ENCODE measurements at regions not wholly inside any gene's neighbourhood (a gene's known extent, or its start where the extent isn't known, plus 50 kb on each side); places are given as distances from the start of the nearest gene placed in this dataset.
"Not testable (repeated sequence)": the region's sequence is repeated elsewhere in the genome, so short reads cannot be mapped to it uniquely, and the experiment has no call there.

DNA sequence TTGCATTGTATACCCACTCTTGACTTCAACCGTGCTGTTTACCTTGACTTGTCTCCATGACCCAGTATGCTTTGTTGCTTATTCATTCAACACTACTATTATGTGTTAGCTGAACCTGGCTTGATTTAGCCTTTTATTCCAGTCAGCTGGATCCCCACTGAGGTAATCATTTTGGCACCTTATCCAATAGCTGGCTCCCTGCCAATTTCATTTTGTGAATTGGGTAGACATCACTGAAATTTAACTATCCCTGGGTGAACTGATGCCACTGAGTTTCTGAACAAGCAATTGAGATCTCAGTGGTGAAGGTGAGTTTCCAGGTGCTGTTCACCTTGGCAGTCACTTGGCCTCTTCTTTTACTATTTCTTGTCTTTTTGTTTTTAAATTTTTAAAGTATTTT is 584.3 kb downstream of the ADCYAP1 start:
- no peak for DNase-seq (ENCODE audit: low read depth)

DNA sequence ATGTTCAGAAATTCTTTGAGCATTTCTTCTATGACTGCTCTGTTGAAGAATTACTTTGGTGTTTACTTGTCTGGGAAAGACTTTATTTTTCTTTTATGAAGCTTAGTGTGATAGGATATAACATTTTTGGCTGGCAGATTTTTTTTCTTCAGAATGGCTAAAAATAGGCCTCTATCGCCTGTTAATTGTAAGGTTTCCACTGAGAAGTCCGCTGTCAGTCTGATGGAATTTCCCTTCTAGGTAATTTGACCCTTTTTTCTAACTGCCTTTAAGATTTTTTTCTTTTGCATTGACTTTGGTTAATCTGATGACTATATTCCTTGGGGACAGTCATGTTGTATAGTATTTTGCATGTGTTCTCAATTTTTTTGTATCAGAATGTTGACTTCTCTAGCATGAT is 590.7 kb downstream of the ADCYAP1 start:
- no peak for DNase-seq (ENCODE audit: low read depth)

DNA sequence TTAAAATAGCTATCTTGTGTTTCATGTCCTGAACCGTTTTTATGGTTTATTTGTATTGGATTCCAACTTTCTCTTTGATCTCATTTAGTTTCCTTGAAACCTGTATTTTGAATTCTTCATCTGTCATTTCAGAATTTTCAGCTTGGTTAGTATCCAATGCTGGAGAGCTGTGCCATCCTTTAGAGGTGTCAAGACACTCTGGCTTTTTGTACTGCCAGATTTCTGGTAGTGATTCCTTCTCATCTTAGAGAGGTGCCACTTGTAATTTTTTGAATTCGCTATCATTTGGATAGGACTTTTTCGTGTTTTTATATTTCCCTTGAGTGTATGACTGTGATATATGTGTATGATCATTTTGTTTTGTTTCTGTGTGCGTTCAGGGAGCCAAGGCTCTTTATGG is 591.4 kb downstream of the ADCYAP1 start:
- no peak for DNase-seq (ENCODE audit: low read depth)

DNA sequence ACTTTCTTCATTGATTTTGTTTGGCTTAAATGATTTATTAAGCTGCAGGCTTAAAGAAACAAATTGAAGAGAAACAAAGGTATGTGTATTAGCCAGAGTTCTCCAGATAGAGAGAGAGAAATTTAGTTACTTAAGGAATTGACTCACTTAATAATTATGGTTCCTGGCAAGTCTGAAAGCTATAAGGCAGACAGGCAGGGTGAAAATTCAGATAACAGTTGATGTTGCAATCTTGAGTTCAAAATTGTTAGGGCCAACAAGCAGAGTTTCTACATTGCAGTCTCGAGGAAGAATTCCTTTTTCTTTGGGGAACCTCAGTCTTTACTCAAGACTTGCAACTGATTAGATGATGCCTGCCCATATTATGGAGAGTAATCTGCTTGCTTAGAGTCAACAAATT is 593.5 kb downstream of the ADCYAP1 start:
- no peak for DNase-seq (ENCODE audit: low read depth)

DNA sequence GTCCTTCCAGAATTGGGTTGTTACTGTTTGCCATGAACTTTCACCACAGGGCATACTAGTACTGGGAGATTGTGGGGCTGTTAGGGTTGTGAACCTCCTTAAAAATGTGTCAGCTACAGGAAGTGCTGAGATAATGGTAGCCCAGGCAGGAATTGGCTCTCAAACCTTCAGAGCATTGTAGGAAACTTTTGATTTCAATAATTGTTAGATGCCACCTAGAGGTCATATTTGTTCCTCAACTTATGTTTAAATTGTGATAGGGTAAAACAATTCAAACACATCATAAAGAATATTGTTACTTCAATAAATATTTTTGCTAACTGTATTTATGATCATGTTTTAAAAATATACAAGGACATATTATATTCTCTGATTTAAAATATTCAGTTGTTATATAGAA is 594.6 kb downstream of the ADCYAP1 start:
- no peak for DNase-seq (ENCODE audit: low read depth)

DNA sequence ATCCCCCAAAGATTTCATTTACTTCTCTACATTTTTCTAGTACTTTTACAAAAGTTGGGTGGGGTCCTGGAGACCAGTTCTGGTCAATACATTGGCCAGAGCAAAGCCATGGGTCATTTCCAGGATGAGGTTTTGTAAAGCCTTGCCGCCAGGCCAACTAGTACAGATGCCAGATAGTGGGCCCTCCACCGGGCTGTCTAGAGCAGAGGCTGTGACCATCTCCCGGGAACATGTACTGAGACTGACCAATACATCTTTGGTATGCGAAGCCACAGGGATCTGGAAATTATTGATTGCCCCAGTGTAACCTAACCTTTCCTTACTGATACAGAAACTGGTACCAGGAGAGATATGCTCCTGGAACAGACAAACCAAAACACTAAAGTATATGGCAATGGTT is 599.2 kb downstream of the ADCYAP1 start:
- DNase-seq (ENCODE audit: low read depth) = no peak

DNA sequence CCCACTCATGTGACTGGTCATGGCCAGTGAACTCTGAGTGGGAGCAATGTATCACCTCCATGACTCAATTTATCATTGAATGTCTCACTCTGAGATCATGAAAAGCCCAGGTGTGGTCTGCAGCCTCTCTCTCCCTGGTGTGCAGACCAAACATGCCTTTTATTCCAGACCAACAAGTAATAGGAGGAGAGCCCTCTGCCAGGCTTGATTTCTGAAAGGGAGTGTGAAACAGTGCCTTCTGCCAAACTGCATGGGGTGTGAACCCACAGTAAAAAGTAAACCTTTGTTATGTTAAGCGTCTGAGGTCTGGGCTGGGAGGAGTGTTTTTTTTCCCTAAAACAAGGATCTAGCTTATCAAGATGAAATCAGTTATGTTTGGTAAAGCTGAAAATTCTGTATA is 601.2 kb downstream of the ADCYAP1 start:
- no peak for DNase-seq (ENCODE audit: low read depth)

DNA sequence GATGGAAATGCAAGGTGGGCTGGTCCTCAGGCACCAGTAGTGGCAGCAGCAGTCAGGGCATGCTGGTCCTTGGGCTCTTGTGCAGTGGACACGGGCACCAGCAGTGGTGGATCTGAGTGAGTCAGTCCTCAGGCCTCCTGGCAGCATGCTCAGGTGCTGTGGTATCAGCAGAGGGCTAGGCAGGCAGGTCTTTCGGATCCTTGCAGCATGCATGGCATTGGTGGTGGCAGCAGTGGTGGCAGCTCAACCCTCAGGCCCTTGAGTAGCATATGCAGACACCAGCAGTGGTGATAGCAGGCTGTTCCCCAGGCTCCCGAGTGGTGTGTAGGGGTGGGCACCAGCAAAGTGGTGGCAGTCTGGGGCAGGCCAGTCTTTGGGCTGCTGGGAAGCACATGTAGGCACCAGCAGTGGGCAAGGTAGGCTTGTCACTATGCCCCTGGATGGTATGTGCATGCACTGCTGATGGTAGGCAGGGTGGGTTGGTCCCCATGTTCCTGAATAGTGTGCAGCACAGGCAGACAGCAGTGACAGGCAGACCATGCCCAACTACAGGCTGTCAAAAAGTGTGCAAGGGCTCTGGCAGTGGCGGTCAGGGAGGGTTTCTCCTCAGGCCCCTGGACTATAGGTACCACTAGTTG is 606.0 kb downstream of the ADCYAP1 start:
- DNase-seq (ENCODE audit: low read depth) = no peak

DNA sequence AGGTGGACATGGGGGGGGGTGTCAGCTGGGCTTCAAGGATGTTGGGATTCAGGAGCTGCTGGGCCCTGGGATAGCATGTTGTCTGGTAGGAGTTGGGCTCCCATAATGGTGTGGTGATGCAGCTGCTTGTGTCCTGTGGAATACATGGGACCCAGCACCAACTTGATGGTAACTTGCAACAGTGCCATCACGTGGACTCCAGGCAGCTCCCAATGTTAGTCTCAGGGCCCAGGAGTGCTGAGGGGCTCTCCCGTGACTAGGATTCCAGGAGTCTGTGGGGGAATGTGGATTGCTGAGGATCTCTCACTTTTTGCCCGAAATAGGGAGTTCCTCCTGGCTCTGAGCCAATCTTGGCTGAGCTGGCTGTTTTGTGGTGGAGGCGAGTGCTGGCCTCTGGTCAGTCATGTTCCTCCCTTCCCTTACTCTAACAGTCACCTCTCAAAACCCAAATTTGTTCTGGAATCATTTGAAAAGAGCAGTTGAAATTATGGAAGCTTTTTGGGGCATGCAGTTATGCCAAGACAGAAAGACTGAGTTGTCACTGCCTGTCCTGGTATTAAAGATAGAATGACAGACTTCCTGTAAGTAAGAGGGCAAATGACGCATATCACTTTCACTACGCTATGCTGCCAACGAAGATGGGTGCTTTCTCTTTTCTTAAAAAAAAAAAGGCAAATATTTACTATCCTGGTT is 607.1 kb downstream of the ADCYAP1 start:
- DNase-seq (ENCODE audit: low read depth) = no peak

DNA sequence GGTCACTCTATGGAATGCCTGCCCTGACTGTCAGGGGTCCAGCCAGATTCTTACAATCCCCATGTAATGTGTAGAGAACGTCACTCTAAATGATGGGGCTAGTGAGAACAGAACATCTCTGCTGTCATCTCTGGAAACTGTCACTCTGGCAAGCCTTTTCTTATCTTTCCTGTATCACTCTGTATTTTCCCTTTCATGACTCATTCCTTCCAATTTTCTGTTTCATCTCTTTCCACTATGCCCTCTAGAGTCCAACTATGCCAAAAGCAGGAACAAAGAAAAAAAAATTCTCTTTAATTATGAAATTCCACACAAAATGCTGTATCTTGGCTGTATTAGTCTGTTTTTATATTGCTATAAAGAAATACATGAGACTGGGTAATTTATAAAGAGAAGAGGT is 608.8 kb downstream of the ADCYAP1 start:
- DNase-seq (ENCODE audit: low read depth) = no peak

DNA sequence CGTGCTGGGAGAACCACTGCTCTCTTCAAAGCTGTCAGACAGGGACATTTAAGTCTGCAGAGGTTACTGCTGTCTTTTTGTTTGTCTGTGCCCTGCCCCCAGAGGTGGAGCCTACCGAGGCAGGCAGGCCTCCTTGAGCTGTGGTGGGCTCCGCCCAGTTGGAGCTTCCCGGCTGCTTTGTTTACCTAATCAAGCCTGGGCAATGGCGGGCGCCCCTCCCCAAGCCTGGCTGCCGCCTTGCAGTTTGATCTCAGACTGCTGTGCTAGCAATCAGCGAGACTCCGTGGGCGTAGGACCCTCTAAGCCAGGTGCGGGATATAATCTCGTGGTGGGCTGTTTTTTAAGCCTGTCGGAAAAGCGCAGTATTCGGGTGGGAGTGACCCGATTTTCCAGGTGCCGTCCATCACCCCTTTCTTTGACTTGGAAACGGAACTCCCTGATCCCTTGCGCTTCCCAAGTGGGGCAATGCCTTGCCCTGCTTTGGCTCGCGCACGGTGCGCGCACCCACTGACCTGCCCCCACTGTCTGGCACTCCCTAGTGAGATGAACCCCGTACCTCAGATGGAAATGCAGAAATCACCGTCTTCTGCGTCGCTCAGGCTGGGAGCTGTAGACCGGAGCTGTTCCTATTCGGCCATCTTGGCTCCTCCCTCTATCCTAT is 617.0 kb downstream of the ADCYAP1 start:
- not testable (repeated sequence) for DNase-seq (ENCODE audit: low read depth)

DNA sequence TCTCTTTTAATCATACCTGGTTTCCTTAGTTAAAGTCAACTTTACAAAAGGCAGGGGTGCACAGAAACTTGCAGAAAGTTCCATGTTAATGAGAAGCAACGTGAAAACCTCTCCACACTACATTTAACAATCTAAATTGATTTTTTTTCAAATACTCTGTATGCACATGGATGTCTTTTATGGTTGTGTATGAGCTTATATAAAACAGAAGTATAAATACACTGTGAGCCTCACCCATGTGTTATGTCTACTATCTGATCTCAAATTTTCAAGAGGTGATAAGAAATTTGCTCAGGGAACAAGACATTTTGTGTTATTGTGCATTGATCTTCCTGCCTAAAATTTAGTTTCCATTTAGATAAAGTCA is 617.6 kb downstream of the ADCYAP1 start:
- no peak for DNase-seq (ENCODE audit: low read depth)

DNA sequence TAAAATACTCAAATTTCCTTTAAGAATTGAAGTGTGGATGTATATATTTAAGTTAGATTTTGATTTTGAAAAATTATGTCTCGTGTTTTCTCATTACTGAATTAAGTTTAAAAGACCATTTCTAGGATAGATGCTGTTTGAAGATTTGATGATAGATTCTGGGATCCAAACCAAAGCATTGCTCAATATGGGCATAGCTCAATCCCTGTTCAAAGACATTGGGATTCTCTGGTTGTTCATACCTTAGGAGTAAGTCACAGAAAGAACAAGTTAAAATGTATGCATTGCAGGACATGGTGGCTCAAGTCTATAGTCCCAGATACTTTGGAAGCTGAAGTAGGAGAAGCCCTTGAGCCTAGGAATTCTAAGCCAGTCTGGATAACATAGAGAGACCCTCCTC is 622.3 kb downstream of the ADCYAP1 start:
- DNase-seq (ENCODE audit: low read depth) = no peak

DNA sequence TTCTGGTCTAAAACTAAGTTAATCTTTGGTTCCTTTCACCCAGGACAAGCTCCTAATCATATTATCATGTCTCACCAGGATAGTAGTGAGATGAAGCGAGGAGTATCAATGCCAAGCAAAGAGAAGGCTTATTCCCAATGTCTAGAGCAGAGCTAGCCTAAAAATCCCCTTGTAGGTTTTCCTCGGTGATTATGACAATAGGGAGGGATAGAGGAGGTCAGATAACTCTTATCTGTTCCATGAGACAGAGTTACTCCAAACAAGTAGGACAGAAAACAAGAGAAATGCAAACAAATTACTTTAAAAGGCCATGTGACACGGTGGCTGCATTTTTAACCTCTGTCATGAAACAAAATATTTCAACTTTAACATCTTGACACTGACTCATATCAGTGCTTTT is 623.1 kb downstream of the ADCYAP1 start:
- DNase-seq (ENCODE audit: low read depth) = no peak

DNA sequence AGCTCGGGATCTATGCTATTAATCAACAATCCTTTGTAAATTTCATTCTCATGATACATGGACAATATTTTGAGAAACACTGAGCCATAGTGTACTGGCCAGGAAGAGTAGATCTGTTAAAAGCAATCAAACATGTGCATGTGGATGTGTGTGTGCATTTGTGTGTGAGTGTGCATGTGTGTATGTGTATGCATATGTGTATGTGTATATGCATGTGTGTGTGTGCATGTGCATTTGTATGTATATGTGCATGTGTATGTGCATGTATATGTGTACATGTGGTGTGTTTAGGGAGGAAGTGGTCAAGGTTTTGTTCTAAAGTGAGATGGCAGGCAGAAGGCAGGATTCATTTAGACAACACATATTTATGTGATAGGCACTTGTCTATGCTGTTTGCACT is 623.8 kb downstream of the ADCYAP1 start:
- DNase-seq (ENCODE audit: low read depth) = no peak

DNA sequence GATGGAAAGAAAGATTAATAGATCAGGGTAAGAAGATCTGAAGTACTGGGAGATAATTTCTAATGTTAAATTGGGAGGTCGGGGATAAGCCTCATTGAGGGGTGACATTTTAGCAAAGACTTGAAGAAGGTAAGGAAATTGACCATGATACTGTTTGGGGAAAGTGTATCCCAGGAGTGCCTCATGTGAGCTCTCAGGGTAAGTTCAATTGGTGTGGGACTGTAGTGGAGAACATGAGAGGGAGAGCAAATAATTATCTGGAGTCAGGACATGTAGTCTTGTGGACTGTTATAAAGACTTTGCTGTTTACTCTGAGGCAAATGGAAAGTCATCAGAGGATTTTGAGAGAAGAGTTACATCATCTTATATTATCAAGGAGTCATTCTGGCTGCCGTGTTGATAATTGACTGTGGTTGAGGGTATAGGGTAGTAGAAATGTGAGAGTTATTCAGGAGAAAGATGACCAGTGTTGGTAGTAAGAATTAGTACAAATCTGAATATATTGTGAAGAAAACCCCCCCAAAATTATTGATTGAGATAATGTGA is 624.4 kb downstream of the ADCYAP1 start:
- no peak for DNase-seq (ENCODE audit: low read depth)

DNA sequence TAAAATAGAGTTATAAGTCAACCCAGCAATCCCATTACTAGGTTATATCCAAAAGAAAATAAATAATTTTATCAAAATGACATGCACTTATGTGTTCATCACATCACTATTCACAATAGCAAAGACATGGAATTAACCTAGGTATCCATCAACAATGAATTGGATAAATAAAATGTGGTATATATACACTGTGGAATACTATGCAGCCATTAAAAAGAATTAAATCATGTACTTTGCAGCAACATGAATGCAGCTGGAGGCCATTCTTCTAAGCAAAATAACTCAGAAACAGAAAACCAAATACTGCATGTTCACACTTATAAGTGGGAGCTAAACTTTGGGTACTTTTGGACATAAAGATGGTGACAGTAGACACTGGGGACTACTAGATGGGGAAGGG is 626.0 kb downstream of the ADCYAP1 start:
- no peak for DNase-seq (ENCODE audit: low read depth)

DNA sequence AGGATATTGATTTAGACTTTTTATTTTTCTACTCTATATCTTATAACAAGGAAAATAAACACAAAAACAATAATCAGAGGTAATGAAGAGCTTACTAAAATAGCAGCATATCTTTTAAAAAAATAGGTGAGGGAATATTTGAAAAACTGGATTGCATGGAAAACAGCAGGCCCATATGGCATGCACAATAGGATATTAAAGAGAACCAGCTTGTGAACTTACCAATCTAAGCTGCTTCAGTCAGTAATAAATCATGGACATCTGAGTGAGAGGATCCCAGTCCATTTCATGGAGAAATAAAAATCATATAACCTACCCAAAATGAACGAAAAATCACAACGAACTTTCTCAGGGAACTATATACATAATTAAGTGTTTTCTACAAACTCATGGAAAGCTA is 634.6 kb downstream of the ADCYAP1 start:
- no peak for DNase-seq (ENCODE audit: low read depth)

DNA sequence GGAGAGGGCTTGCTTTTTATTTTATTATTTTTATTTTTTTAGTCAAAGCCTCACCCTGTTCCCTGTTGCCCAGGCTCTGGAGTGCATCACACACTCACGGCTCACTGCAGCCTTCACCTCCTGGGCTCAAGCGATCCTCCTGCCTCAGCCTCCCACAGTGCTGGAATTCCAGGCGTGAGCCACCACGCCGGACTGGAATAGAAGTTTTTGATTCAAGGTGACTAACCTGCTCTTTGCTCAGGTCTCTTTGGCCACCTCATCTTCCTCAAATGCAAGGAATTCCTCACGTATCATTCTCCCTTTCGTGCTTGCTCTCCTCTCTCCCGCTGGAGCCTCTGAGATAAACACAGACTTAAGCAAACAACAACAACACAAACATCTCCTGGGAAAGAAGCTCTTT is 636.8 kb downstream of the ADCYAP1 start:
- no peak for DNase-seq (ENCODE audit: low read depth)

DNA sequence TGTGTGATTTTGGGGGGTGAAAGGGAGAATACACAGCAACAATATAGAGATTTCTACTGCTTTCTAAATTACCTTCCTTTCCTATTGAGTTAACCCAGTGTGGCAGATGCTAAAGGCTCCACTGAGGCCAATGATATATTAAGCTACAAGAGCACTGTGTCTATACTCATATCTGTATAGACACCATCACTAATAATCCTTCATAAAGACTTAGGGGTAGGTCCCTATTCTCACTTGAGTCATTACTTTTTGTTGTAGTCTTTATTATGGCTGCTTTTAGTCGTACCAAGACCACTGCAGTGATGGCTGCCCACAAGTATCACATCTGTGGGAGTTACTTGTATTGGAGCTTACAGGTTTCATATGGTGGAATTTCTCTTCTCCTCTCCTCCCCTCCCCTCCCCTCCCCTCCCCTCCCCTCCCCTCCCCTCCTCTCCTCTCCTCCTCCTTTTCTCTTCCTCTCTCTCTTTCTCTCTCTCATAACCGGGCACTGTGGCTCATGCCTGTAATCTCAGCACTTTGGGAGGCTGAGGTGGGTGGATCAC is 637.6 kb downstream of the ADCYAP1 start:
- no peak for DNase-seq (ENCODE audit: low read depth)

DNA sequence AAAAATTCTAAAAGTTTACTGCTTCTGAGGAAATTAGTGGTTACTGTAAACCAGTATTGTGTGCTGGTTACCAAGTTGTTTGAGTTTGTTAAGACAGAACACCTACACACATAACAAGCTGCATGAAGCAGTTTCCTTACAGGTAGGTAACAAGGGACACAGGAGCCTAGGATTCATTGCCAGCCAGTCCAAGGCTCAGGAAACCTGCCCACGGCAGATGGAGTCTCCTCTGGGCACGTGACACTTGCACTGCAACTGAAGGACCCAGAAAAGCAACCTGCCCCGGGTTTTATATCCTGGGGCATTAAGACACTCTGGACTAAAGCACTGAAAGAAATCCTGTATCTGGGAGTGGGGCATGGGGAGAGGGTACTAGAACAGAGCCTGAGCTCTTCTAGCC is 639.3 kb downstream of the ADCYAP1 start:
- no peak for DNase-seq (ENCODE audit: low read depth)

DNA sequence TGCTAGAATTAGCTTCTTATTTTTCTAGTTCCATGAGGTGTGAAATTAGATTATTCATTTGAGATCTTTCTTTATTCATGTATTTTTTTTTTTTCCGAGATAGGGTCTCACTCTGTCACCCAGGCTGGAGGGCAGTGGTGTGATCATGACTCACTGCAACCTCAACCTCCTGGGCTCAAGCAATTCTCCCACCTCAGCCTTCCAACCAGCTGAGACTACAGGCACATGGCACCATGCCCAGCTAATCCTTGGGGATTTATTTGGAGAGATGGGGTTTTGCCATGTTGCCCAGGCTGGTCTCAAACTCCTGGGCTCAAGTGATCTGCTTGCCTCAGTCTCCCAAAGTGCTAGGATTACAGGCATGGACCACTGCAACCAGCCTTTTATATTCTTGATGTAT is 653.0 kb downstream of the ADCYAP1 start:
- DNase-seq (ENCODE audit: low read depth) = not testable (repeated sequence)

DNA sequence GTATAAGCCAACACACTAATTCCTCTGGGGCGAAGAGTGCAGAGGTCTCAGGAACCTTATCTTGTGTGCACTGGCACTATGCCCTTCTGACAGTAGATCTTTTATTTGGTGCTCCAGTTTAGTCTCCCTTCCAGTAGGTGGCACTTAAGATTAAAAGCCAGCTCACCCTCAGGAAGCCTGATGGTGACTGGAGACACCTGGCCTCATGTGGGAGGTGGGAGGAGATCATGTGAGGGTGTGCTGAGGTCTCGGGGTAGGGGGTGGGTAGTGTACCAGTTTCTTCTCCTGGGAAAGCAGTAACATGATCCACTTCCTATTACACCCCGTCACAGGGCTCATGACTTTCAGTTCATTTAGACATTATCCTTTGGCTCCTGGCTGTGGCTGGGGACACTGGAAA is 654.9 kb downstream of the ADCYAP1 start:
- DNase-seq (ENCODE audit: low read depth) = no peak

Measured in CMK (cell line).